HFF-Myc (cell line): ENCODE measurements at regions not wholly inside any gene's neighbourhood (a gene's known extent, or its start where the extent isn't known, plus 50 kb on each side); places are given as distances from the start of the nearest gene placed in this dataset.

ENCODE experiments used
- DNase-seq: peaks from one replicate; pipeline ENCODE4 v3.0.0-alpha.2; 2011; ENCODE audit warnings: low read depth; ENCODE audit errors: extremely low read depth
- H3K4me3 ChIP-seq: replicated peaks from 2 replicates; pipeline ENCODE4 v1.5.1; 2011; ENCODE audit warnings: low read depth, mild to moderate bottlenecking, control low read depth, low read length
- TF ChIP-seq, protein P1 (sequence below): IDR thresholded peaks from 2 replicates; pipeline ENCODE4 v1.5.1; 2012; ENCODE audit warnings: mild to moderate bottlenecking, low read depth, low read length, control low read depth; ENCODE audit errors: missing control alignments

DNA sequence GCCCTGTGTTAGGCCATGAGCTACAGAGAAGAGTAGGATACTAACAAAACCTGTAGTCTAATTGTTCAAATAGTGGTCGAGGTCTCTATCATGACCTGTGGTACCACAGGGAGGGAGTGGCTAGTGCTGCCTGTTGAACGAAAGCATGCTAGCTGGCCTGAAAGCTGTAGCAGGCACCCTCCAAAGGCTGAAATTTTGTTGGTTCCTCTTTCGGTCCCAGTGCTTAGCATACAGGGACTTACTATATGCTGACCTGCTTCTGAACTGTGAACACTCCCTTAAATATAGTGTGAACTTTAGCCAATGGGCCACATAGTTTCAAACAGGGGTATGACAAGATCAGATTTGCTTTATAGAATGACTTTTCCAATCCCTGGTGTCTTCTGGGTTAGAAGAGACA is 113.4 kb downstream of the PJA1 start:
- TF ChIP-seq, protein P1, sequence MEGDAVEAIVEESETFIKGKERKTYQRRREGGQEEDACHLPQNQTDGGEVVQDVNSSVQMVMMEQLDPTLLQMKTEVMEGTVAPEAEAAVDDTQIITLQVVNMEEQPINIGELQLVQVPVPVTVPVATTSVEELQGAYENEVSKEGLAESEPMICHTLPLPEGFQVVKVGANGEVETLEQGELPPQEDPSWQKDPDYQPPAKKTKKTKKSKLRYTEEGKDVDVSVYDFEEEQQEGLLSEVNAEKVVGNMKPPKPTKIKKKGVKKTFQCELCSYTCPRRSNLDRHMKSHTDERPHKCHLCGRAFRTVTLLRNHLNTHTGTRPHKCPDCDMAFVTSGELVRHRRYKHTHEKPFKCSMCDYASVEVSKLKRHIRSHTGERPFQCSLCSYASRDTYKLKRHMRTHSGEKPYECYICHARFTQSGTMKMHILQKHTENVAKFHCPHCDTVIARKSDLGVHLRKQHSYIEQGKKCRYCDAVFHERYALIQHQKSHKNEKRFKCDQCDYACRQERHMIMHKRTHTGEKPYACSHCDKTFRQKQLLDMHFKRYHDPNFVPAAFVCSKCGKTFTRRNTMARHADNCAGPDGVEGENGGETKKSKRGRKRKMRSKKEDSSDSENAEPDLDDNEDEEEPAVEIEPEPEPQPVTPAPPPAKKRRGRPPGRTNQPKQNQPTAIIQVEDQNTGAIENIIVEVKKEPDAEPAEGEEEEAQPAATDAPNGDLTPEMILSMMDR, result no peak
- no peak overlapping the region for H3K4me3 ChIP-seq
- DNase-seq, result no peak

DNA sequence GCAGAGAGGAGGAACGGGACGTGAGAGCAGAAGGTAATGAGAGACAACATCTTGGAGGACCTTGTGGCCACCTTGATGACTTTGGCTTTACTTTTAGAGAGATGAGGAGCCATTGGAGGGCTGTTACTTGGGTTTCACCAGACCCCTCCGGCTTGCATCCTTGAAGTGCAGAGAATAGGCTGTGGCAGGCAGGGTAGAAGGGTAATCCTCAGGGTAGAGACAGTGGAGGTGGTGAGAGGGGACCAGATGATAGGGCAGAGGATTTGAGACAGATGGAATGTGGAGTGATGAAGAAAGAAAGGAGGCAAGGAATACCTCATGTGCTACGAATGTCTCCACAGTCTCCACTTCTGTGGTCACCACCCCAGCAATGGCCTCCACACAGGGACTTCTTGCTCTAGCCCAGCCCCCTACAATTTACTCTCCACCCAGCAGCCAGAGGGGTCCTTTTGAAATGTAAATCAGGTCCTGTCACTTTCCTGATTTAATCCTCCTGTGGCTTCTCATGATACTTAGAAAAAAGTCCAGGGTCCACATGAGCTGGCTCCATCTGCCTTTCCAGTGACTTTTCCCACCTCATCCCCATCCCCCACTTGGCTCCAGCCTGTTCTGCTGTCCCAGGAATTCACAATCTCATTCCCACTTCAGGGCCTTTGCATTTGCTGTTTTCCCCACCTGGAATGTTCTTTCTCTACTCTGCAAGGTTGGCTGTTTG is 115.0 kb downstream of the PJA1 start:
- TF ChIP-seq, protein P1, result no peak
- H3K4me3 ChIP-seq, result no peak overlapping the region
- no peak for DNase-seq

DNA sequence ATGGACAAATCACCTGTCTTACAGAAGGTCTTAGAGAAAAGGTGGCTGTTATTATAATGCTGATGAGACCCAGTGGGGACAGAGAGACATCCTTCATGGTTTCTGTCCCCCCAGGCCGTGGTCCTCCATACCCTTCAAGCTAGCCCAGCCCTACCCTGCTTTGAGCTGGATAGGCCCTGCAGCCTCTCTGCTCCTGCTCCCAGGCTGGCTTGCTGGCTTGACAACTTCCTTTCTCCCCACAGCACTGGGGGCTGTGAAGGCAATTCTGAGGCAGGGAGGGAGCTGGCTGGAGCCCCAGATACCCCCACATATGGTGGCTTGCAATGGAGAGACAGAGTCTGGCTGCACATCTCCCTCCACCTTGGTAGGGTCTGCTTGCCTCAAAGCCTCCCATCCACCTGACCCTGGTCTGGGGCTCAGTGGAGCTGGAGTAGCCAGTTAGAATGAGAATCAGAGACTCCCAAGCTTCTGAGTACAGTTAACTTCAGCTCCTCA is 118.2 kb downstream of the PJA1 start:
- TF ChIP-seq, protein P1, result no peak
- no peak for DNase-seq
- no peak overlapping the region for H3K4me3 ChIP-seq

DNA sequence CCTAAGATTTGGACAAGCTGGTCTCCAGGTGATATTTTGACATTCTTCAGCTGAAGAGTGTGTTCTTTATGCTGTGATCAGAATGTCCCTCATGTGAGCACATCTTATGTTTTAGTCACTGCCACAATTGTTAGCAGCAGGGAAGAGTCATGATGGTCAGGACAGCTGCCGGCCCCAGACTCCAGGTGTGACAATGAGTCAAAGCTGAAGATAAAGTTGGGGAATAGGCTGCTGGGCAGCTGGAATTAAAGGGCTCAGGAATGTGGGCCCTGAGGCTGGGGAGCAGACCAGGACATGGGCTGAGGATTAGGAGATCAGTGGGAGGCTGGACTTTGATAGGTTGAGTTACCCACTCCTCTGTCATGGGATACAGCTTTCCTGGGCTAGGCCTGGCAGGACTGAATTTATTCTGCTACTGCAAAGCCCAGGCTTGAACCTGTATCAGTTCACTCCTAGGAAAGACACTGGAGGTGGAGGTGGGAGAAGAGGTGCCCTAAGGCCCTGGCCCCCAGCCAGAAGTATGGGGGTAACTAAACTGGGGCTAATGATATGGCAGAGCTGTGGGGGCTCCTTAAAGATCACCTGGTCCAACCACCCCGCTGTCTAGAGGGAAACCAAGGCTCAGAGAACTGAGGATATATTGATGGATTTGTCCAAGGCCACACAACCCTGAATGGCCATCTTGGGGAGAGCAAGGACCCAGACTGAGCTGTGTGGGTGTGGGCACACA is 119.5 kb downstream of the PJA1 start:
- H3K4me3 ChIP-seq, result no peak overlapping the region
- DNase-seq, result no peak
- TF ChIP-seq, protein P1, result no peak

DNA sequence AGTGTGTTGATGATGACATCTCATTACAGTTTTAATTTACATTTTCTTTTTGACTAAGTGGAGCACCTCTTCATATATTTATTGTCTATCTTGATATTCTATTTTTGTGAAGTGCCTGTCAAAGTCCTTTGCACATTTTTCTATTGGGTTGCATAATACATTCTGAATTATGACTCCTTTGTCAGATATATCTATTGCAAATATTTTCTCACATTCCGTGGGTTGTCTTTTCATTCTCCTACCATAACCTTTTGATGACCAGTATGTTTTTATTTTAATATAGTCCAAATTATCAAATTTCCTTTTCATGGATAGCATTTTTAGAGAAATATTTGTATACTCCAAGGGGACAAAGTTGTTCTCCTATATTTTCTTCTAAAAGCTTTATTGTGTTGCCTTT is 126.4 kb downstream of the PJA1 start:
- no peak for DNase-seq
- TF ChIP-seq, protein P1, result no peak
- no peak overlapping the region for H3K4me3 ChIP-seq

DNA sequence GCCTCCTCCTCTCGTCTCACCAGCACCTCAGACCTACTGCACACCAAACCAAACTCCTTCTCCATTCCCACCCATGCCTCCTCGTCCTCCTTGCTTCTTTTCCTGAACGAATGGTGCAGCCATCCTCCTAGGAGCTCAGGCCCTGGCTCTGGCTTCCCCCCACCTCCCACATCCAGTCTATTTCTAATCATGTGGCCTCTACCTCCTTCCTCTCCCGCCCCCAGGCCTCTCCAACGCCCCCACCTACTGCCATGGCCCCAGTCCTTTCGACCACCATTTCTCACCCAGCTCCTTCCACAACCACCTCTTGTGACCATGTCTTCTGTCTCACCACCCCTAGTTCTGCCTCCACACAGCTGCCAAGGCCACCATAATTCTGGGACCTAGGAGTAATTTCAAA is 127.1 kb downstream of the PJA1 start:
- no peak for DNase-seq
- no peak overlapping the region for H3K4me3 ChIP-seq
- TF ChIP-seq, protein P1, result no peak
